Adrenal gland (tissue), 5 donors: ENCODE measurements at regions not wholly inside any gene's neighbourhood (a gene's known extent, or its start where the extent isn't known, plus 50 kb on each side); places are given as distances from the start of the nearest gene placed in this dataset.

Source experiments
- POLR2A ChIP-seq, 2 donors: fragments of 450-650 bp; IDR thresholded peaks; one replicate each; pipeline ENCODE4 v1.6.1; 2017; ENCODE audit warnings: antibody characterized with exemption in 2 of 2, mild to moderate bottlenecking in 2 of 2, moderate library complexity in 1 of 2
- TF ChIP-seq, protein P1 (sequence below), 6 experiments: fragments of 450-650 bp in 4 of 6; fragments of 200-600 bp in 2 of 6; sonication (generic) in 1 of 6; IDR thresholded peaks; 1 replicate in 5 of 6; 2 replicates in 1 of 6; pipeline versions ENCODE4 v1.5.1 to v1.8.0; 2016 to 2021; ENCODE audit warnings: antibody characterized with exemption in 6 of 6, mild to moderate bottlenecking in 2 of 6, moderate library complexity in 1 of 6
- donor health status: DM: no; HTN: no; CAD: no.

DNA sequence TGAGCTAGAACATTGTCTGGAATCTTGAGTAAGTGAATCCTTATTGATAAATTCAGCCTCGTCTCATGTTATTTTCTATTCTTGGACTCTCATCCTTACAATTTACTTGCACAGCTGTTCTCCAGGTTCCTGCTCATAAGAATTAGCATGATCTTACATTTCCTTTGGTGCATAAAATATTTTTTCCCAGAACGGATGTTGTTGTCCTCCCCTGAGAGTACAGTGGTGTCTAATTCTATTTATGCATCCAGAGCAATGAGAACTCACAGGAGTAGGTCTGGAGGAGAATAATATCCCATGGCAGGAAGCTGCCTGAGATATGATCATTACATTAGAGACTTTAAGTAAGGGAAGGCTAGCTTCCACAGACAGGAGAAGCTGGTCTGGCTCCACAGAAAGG, 178.4 kb upstream of the MAST4 start:
- TF ChIP-seq, protein P1, sequence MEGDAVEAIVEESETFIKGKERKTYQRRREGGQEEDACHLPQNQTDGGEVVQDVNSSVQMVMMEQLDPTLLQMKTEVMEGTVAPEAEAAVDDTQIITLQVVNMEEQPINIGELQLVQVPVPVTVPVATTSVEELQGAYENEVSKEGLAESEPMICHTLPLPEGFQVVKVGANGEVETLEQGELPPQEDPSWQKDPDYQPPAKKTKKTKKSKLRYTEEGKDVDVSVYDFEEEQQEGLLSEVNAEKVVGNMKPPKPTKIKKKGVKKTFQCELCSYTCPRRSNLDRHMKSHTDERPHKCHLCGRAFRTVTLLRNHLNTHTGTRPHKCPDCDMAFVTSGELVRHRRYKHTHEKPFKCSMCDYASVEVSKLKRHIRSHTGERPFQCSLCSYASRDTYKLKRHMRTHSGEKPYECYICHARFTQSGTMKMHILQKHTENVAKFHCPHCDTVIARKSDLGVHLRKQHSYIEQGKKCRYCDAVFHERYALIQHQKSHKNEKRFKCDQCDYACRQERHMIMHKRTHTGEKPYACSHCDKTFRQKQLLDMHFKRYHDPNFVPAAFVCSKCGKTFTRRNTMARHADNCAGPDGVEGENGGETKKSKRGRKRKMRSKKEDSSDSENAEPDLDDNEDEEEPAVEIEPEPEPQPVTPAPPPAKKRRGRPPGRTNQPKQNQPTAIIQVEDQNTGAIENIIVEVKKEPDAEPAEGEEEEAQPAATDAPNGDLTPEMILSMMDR (IDR thresholded peaks at IDR 0.05) = no peak
- TF ChIP-seq POLR2A (IDR thresholded peaks at IDR 0.05) = no peak
